Spleen (tissue), 11 donors: ENCODE measurements at regions not wholly inside any gene's neighbourhood (a gene's known extent, or its start where the extent isn't known, plus 50 kb on each side); places are given as distances from the start of the nearest gene placed in this dataset.
"Not testable (repeated sequence)": the region's sequence is repeated elsewhere in the genome, so short reads cannot be mapped to it uniquely, and the experiment has no call there.

ENCODE experiments used
- DNase-seq: peaks from one replicate; pipeline ENCODE4 v3.0.0-alpha.2; 2020
- H3K27ac ChIP-seq, 8 donors: fragments of 200-600 bp; sonication (generic) in 7 of 8; 1 replicate in 4 of 8; 2 replicates in 4 of 8; pipeline versions ENCODE4 v1.5.0 to v1.8.0; 2016 to 2021; ENCODE audit warnings: inconsistent platforms in 4 of 8, mild to moderate bottlenecking in 4 of 8, moderate library complexity in 1 of 8
- H3K27me3 ChIP-seq, 7 donors: fragments of 200-600 bp; sonication (generic) in 6 of 7; replicated peaks in 1 of 7; 1 replicate in 4 of 7; 2 replicates in 3 of 7; pipeline versions ENCODE4 v1.5.0 to v1.8.0; 2016 to 2021; ENCODE audit warnings: inconsistent platforms in 3 of 7, mild to moderate bottlenecking in 1 of 7
- H3K36me3 ChIP-seq, 6 donors: fragments of 200-600 bp; sonication (generic) in 5 of 6; 1 replicate in 4 of 6; 2 replicates in 2 of 6; pipeline versions ENCODE4 v1.5.0 to v1.8.0; 2016 to 2021; ENCODE audit warnings: inconsistent platforms in 2 of 6
- H3K4me1 ChIP-seq, 6 donors: fragments of 200-600 bp; sonication (generic) in 5 of 6; 1 replicate in 3 of 6; 2 replicates in 3 of 6; pipeline versions ENCODE4 v1.5.0 to v1.8.0; 2016 to 2021; ENCODE audit warnings: inconsistent platforms in 3 of 6
- H3K4me3 ChIP-seq, 8 donors: fragments of 200-600 bp; sonication (generic) in 7 of 8; 1 replicate in 4 of 8; 2 replicates in 4 of 8; pipeline versions ENCODE4 v1.5.0 to v1.8.0; 2016 to 2021; ENCODE audit warnings: inconsistent platforms in 4 of 8, mild to moderate bottlenecking in 4 of 8, moderate library complexity in 2 of 8
- H3K9me3 ChIP-seq, 8 donors: fragments of 200-600 bp; sonication (generic) in 7 of 8; 1 replicate in 4 of 8; 2 replicates in 4 of 8; pipeline versions ENCODE4 v1.5.0 to v1.8.0; 2016 to 2021; ENCODE audit warnings: inconsistent platforms in 4 of 8
- POLR2A ChIP-seq, 3 donors: fragments of 450-650 bp; IDR thresholded peaks; one replicate each; pipeline ENCODE4 v1.5.1; 2017; ENCODE audit warnings: antibody characterized with exemption in 3 of 3, mild to moderate bottlenecking in 1 of 3
- POLR2AphosphoS5 ChIP-seq, 3 donors: sonication (generic); formaldehyde crosslinking; IDR thresholded peaks; one replicate each; pipeline ENCODE4 v1.5.1; 2017; ENCODE audit warnings: antibody characterized with exemption in 3 of 3
- WGBS, 5 donors: extraction: QIAGEN DNeasy Blood & Tissue Kit in 3 of 5; methylation state at CpG; one replicate each; pipeline versions ENCODE4 v1.1.5 to v1.1.7; 2013 to 2018; 5-methylcytosine and 5-hydroxymethylcytosine counted together
- intact Hi-C: fragments of 100-400 bp; cut with DNase I; formaldehyde crosslinking; loops from one replicate; pipeline ENCODE4 v1.15.0; 2023; ENCODE audit warnings: low total_unique reads
- TF ChIP-seq, protein P1 (sequence below), 11 experiments: fragments of 200-600 bp in 7 of 11; fragments of 450-650 bp in 4 of 11; sonication (generic) in 4 of 11; IDR thresholded peaks in 8 of 11; conservative IDR thresholded peaks in 3 of 11; 1 replicate in 7 of 11; 2 replicates in 4 of 11; pipeline versions ENCODE4 v1.4.0 to v1.8.0; 2016 to 2021; ENCODE audit warnings: antibody characterized with exemption in 11 of 11, inconsistent platforms in 4 of 11, mild to moderate bottlenecking in 1 of 11
- donor health status: healthy with polysubstance abuse.
- donor health status: DM: no; HTN: no; CAD: no; lungs with moderate emphysema.
- donor health status: DM: no; HTN: no; CAD: no.
- donor health status: Bipolar disorder and iron deficiency.
- donor health status: healthy.
- donor health status: DM: no; HTN: no; CAD: no.
- donor health status: DM: yes; HTN: yes; CAD: no.

GRCh38 chr5:29131285-29131684 is 2062.2 kb upstream of the CDH6 start:
- Histone ChIP-seq H3K27me3 (no peaks in the 10 kb centered on the region), H3K27ac (no peak overlapping the region), H3K36me3 (no peaks in the 10 kb centered on the region), H3K9me3 (peaks cover 0 to 46% (median 22%) of the 10 kb centered on the region in 8 donors), H3K4me3 (no peak overlapping the region), H3K4me1 (no peaks in the 10 kb centered on the region)
- 68 to 80% (median 73%) methylated on average over 2 of the region's 2 CpGs for WGBS, 5 donors
- no peak for DNase-seq
- intact Hi-C loops, result no loop called here
- TF ChIP-seq, protein P1, sequence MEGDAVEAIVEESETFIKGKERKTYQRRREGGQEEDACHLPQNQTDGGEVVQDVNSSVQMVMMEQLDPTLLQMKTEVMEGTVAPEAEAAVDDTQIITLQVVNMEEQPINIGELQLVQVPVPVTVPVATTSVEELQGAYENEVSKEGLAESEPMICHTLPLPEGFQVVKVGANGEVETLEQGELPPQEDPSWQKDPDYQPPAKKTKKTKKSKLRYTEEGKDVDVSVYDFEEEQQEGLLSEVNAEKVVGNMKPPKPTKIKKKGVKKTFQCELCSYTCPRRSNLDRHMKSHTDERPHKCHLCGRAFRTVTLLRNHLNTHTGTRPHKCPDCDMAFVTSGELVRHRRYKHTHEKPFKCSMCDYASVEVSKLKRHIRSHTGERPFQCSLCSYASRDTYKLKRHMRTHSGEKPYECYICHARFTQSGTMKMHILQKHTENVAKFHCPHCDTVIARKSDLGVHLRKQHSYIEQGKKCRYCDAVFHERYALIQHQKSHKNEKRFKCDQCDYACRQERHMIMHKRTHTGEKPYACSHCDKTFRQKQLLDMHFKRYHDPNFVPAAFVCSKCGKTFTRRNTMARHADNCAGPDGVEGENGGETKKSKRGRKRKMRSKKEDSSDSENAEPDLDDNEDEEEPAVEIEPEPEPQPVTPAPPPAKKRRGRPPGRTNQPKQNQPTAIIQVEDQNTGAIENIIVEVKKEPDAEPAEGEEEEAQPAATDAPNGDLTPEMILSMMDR (IDR thresholded peaks at IDR 0.05 in 8 of 11, conservative IDR thresholded peaks at IDR 0.05 in 3 of 11), result no peak
- TF ChIP-seq POLR2AphosphoS5 (IDR thresholded peaks at IDR 0.05), result no peak
- TF ChIP-seq POLR2A (IDR thresholded peaks at IDR 0.05), result no peak

- TF ChIP-seq, protein P1 (IDR thresholded peaks at IDR 0.05 in 8 of 11, conservative IDR thresholded peaks at IDR 0.05 in 3 of 11), result no peak
- TF ChIP-seq POLR2AphosphoS5 (IDR thresholded peaks at IDR 0.05) (no peak), POLR2A (IDR thresholded peaks at IDR 0.05) (no peak)
- intact Hi-C loops, result no loop called here
- Histone ChIP-seq H3K36me3 (no peaks in the 10 kb centered on the region), H3K9me3 (peaks cover 0 to 46% (median 24%) of the 10 kb centered on the region in 8 donors), H3K4me1 (no peaks in the 10 kb centered on the region), H3K4me3 (no peak overlapping the region), H3K27me3 (no peaks in the 10 kb centered on the region), H3K27ac (no peak overlapping the region)
- DNase-seq, result no peak
- WGBS, 5 donors, result 72 to 92% (median 87%) methylated on average over 2 of the region's 2 CpGs
Measured at GRCh38 chr5:29130786-29131185, 2062.7 kb upstream of the CDH6 start.

DNA sequence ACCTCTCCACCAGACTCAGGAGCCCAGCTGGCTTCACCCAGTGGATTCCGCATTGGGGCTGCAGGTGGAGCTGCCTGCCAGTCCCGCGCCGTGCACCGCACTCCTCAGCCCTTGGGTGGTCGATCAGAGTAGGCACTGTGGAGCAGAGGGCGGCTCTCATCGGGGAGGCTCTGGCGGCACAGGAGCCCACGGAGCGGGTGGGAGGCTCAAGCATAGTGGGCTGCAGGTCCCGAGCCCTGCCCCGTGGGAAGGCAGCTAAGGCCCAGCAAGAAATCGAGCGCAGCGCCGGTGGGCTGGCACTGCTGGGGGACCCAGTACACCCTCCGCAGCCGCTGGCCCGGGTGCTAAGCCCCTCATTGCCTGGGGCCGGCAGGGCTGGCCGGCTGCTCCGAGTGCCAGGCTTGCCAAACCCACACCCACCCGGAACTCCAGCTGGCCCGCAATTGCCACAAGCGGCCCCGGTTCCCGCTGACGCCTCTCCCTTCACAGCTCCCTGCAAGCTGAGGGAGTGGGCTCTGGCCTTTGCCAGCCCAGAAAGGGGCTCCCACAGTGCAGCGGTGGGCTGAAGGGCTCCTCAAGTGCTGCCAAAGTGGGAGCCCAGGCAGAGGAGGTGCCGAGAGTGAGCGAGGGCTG is 2065.8 kb upstream of the CDH6 start:
- H3K4me1 ChIP-seq, H3K27me3 ChIP-seq, H3K27ac ChIP-seq, H3K36me3 ChIP-seq, DNase-seq, H3K4me3 ChIP-seq, intact Hi-C loops: not testable (repeated sequence)
- H3K9me3 ChIP-seq, result peaks cover 0 to 27% (median 13%) of the 10 kb centered on the region in 8 donors
- 88 to 98% (median 95%) methylated on average over 4 to 32 of the region's 32 CpGs for WGBS, 5 donors

DNA sequence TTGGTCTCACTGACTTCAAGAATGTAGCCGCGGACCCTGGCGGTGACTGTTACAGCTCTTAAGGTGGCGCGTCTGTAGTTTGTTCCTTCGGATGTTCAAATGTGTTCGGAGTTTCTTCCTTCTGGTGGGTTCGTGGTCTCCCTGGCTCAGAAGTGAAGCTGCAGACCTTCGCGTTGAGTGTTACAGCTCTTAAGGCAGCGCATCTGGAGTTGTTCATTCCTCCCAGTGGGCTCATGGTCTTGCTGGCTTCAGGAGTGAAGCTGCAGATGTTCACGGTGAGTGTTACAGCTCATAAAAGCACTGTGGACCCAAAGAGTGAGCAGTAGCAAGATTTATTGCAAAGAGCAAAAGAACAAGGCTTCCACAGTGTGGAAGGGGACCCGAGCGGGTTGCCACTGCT is 2067.0 kb upstream of the CDH6 start:
- intact Hi-C loops, H3K4me3 ChIP-seq, H3K27me3 ChIP-seq, DNase-seq, H3K36me3 ChIP-seq, H3K4me1 ChIP-seq, H3K27ac ChIP-seq: not testable (repeated sequence)
- peaks cover 0 to 22% (median 9%) of the 10 kb centered on the region in 8 donors for H3K9me3 ChIP-seq
- 89 to 97% (median 95%) methylated on average over 11 to 14 of the region's 14 CpGs for WGBS, 5 donors

- TF ChIP-seq, protein P1 (IDR thresholded peaks at IDR 0.05 in 8 of 11, conservative IDR thresholded peaks at IDR 0.05 in 3 of 11), result no peak
- TF ChIP-seq POLR2AphosphoS5 (IDR thresholded peaks at IDR 0.05) (no peak), POLR2A (IDR thresholded peaks at IDR 0.05) (no peak)
- DNase-seq, result no peak
- WGBS, 5 donors, result 77 to 94% (median 83%) methylated on average over 2 of the region's 2 CpGs
- intact Hi-C loops, result no loop called here
- H3K36me3 ChIP-seq, result no peaks in the 10 kb centered on the region
- H3K4me3 ChIP-seq, result no peak overlapping the region
- H3K4me1 ChIP-seq, result no peaks in the 10 kb centered on the region
- no peaks in the 10 kb centered on the region for H3K27me3 ChIP-seq
- H3K27ac ChIP-seq, result no peak overlapping the region
- H3K9me3 ChIP-seq, result peaks cover 0 to 11% (median 5%) of the 10 kb centered on the region in 8 donors
Measured at GRCh38 chr5:29122306-29122705, 2071.2 kb upstream of the CDH6 start.
